H1 (cell line): ENCODE measurements at regions not wholly inside any gene's neighbourhood (a gene's known extent, or its start where the extent isn't known, plus 50 kb on each side); places are given as distances from the start of the nearest gene placed in this dataset.

Source experiments
- HDAC2 ChIP-seq, 2 experiments: fragments of 300-600 bp in 1 of 2; sonication (generic) in 1 of 2; IDR thresholded peaks; 2 replicates each; pipeline ENCODE4 v1.6.1; 2011 to 2012; ENCODE audit warnings: low read depth in 2 of 2, low read length in 2 of 2, mild to moderate bottlenecking in 2 of 2, moderate library complexity in 2 of 2, borderline replicate concordance in 1 of 2, inconsistent platforms in 1 of 2
- RBBP5 ChIP-seq: IDR thresholded peaks from 2 replicates; pipeline ENCODE4 v1.7.1; 2012; ENCODE audit warnings: low read depth, mild to moderate bottlenecking, inconsistent platforms, low read length, moderate library complexity, borderline replicate concordance
- RXRA ChIP-seq: IDR thresholded peaks from 2 replicates; pipeline ENCODE4 v1.6.1; 2011; ENCODE audit warnings: low read depth, mild to moderate bottlenecking, low read length, moderate library complexity; ENCODE audit not compliant: insufficient read depth
- YY1 ChIP-seq: IDR thresholded peaks from 2 replicates; pipeline ENCODE4 v1.6.1; 2011; ENCODE audit warnings: low read depth, mild to moderate bottlenecking, low read length
- TF ChIP-seq, protein P1 (sequence below), 3 experiments: IDR thresholded peaks; 1 replicate in 2 of 3; 2 replicates in 1 of 3; pipeline versions ENCODE4 v1.5.1 to v1.6.1; 2011; ENCODE audit warnings: low read length in 3 of 3, mild to moderate bottlenecking in 3 of 3, inconsistent platforms in 2 of 3, low read depth in 1 of 3, moderate library complexity in 1 of 3; ENCODE audit not compliant: insufficient read depth in 1 of 3; ENCODE audit errors: control extremely low read depth in 1 of 3

DNA sequence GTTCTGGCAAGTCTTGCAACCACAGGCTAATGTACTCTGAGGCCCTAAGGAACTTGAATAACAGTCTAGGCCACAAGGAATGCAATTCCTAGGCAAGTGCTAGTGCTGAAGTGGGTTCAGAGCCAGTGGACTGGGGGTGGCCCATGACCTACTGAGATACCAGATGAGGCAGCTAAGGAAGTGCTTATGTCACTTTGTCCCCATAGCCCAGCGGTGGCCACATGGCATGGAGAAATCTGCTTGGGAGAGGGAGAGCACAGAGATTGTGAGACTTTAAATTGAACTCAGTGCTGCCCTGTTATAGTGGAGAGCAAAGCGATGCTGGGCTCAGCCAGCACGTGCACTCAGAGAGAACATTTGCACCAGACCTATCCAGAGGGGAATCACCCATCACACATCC is 629.5 kb downstream of the JRKL start:
- TF ChIP-seq HDAC2 (IDR thresholded peaks at IDR 0.05; ENCODE audit: borderline replicate concordance in 1 of 2, low read depth in 2 of 2, low read length in 2 of 2) (no peak), RXRA (no peak), YY1 (no peak), RBBP5 (no peak)
- TF ChIP-seq, protein P1, sequence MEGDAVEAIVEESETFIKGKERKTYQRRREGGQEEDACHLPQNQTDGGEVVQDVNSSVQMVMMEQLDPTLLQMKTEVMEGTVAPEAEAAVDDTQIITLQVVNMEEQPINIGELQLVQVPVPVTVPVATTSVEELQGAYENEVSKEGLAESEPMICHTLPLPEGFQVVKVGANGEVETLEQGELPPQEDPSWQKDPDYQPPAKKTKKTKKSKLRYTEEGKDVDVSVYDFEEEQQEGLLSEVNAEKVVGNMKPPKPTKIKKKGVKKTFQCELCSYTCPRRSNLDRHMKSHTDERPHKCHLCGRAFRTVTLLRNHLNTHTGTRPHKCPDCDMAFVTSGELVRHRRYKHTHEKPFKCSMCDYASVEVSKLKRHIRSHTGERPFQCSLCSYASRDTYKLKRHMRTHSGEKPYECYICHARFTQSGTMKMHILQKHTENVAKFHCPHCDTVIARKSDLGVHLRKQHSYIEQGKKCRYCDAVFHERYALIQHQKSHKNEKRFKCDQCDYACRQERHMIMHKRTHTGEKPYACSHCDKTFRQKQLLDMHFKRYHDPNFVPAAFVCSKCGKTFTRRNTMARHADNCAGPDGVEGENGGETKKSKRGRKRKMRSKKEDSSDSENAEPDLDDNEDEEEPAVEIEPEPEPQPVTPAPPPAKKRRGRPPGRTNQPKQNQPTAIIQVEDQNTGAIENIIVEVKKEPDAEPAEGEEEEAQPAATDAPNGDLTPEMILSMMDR (IDR thresholded peaks at IDR 0.05; ENCODE audit: control extremely low read depth in 1 of 3, insufficient read depth in 1 of 3, low read depth in 1 of 3, low read length in 3 of 3): no peak
